ENCODE measurements at regions not wholly inside any gene's neighbourhood (a gene's known extent, or its start where the extent isn't known, plus 50 kb on each side); places are given as distances from the start of the nearest gene placed in this dataset.
"Not testable (repeated sequence)": the region's sequence is repeated elsewhere in the genome, so short reads cannot be mapped to it uniquely, and the experiment has no call there.

- DNase-seq = no peak
Observed at GRCh38 chr20:61082720-61083119, 169.3 kb upstream of the CDH4 start.

DNA sequence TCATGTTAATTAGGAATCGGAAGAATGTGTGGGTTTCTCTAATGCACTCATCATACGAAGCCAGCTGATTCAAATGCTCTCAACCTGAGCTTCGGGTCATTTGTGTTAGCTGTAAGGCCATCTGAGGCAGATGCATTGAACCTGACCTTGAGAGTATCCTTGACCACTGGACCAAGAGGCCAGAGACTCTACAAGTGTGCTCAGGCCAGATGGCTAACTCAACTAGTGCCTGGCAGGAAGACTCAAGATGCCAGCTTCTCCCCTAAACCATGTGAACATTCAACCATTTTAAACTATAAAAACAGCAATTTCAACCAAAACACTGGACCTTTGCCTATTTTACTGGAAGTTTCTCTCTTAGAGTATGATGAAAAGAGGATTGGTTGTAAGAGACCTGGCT is 168.6 kb upstream of the CDH4 start:
- no peak for DNase-seq

DNA sequence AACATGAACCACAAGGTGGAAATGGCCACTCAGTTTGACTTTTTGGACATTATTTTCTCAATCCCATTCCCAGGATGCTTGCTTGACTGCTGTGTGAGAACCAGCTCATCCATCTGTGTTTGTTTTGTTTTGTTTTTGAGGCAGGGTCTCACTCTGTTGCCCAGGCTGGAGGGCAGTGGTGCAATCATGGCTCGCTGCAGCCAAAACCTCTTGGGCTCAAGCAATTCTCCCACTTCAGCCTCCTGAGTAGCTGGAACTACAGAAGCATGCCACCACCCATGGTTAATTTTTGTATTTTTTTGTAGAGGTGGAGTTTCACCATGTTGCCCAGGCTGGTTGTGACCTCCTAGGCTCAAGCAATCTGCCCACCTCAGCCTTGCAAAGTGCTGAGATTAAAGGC is 166.0 kb upstream of the CDH4 start:
- DNase-seq = no peak

- no peak for DNase-seq
Observed at GRCh38 chr20:61090541-61090940, 161.5 kb upstream of the CDH4 start.

- DNase-seq = no peak
Observed at GRCh38 chr20:61092251-61092650, 159.8 kb upstream of the CDH4 start.

DNA sequence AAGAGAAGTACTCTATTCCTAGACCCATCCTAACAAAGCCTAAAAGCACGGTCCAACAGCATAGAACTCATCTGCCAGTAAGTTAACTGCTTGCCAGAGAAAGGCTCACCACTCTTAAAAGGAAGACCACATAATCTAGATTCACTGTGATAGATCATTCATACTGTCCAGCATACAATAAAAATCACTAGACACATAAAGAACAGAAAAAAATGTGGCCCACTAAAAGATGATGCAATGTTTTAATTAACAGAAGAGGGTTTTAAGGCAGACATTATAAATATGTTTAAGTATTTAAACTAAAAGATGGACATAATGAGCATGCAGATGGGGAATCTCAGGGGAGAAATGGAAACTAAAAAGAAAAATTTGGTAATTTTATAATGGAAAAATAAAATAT is 157.5 kb upstream of the CDH4 start:
- no peak for DNase-seq

DNA sequence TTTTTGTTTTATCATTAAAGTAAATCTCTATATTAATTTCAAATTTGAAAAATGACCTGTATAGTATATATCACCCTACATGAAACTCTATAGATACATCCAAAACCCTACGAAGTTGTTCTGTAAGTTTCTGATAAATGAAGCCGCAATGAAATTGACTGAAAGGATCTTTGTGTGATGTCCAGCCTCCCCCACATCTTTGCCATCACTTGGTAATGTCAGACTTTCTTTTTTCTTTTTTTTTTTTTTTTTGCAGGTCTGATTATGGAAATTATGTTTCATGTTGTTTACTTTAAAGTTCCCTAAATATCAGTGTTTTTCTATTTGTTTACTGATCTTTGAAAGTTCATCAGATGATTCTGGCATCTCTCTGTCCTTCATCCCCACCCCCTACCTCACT is 155.6 kb upstream of the CDH4 start:
- no peak for DNase-seq

GRCh38 chr20:61099806-61100205 is 152.3 kb upstream of the CDH4 start:
- no peak for DNase-seq

- DNase-seq = no peak
Observed at GRCh38 chr20:61100489-61100888, 151.6 kb upstream of the CDH4 start.

DNA sequence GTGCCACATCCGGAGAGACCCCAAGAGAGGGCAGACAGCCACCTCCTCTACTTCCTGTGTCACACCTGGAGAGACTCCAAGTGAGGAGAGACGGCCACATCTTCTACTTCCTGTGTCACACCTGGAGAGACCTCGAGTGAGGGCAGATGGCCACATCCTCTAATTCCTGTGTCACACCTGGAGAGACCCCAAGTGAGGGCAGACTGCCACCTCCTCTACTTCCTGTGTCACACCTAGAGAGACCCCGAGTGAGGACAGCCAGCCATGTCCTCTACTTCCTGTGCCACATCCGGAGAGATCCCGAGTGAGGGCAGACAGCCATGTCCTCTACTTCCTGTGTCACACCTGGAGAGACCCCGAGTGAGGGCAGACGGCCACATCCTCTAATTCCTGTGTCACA is 150.7 kb upstream of the CDH4 start:
- DNase-seq = not testable (repeated sequence)

- DNase-seq = no peak
Observed at GRCh38 chr20:61104232-61104631, 147.8 kb upstream of the CDH4 start.

- no peak for DNase-seq
Observed at GRCh38 chr20:61105395-61105794, 146.7 kb upstream of the CDH4 start.

- no peak for DNase-seq
Observed at GRCh38 chr20:61106438-61106837, 145.6 kb upstream of the CDH4 start.

DNA sequence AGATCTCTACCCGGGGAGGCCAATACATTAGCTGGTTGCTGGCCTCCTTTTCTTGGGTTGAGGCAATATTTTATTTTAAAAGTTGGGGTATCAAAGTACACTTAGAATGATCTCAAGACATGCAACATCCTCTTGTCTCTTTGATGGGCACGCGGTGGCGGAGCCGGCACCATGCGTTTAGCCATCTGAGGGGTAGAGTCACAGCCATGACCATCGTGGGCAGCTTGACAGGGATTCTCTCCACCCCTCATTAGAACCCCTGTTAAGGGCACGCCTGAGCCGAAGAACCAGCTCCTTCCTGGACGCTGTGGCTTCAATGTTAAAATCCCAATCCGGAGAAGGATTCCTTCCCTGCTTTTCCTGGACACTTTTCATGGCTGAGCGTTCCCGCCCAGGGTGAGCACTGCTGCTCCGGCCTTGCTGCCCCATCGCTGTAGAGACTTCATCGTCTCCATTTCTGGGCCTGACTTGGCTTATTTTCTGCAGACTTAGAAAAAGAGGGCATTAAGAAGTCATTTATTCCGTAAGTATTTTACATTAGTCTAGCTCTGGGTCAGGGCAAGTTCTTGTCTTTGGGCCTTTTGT is 142.7 kb upstream of the CDH4 start:
- DNase-seq = no peak

- DNase-seq = no peak
Observed at GRCh38 chr20:61112515-61112914, 139.5 kb upstream of the CDH4 start.

- DNase-seq = no peak
Observed at GRCh38 chr20:61113731-61114130, 138.3 kb upstream of the CDH4 start.

GRCh38 chr20:61114493-61115175 is 137.4 kb upstream of the CDH4 start:
- no peak for DNase-seq

DNA sequence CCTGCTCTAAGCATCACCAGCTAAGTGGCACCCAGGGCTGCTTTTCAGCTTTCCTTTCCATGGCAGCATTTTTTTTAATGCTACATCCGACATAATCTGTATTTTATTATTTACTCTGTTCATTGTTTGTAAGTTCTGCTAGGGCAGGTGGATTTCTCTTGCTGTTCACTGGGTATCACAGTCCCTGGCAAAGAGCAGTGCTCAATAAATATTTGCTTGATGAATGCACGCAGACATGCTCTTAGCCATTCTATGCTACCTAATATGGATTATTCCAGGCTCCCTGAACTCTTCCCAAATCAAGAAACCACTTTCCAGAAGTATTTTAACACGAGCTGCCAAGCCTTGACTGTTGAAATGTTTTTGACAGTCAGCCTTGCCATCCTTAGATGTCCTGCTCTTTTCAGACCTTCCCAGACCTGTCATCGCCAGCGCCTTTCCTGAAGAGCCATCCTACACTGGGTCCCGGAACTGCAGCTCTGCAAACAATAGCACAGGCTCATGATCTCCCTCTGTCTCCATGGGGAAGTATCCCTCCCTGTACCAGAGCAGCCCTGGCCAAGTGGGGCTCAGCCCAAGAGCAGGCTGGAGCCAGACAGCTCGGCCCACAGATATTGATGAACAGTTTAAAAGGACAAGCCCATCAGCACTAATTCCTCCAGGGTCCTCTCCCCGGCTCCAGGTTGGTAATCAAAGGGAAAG is 136.5 kb upstream of the CDH4 start:
- no peak for DNase-seq

DNA sequence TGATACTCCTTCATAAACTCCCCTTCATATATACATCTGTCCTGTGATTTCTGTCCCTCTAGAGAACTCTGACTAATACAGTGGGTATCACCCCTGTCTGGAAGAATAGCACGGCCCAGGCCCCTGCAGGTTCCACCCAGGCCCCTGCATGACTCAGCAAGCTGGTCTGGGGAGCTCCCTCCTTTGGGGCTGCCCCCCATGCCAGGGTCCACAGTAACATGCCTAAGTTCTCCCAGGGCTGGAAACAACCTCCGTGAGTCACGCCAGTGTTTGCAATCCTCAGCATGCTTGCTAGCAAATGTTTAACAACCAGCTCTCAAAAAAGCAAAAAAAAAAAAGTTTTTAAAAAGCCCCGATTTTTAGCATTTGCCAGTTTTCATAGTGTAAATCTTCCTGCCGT is 134.3 kb upstream of the CDH4 start:
- no peak for DNase-seq

DNA sequence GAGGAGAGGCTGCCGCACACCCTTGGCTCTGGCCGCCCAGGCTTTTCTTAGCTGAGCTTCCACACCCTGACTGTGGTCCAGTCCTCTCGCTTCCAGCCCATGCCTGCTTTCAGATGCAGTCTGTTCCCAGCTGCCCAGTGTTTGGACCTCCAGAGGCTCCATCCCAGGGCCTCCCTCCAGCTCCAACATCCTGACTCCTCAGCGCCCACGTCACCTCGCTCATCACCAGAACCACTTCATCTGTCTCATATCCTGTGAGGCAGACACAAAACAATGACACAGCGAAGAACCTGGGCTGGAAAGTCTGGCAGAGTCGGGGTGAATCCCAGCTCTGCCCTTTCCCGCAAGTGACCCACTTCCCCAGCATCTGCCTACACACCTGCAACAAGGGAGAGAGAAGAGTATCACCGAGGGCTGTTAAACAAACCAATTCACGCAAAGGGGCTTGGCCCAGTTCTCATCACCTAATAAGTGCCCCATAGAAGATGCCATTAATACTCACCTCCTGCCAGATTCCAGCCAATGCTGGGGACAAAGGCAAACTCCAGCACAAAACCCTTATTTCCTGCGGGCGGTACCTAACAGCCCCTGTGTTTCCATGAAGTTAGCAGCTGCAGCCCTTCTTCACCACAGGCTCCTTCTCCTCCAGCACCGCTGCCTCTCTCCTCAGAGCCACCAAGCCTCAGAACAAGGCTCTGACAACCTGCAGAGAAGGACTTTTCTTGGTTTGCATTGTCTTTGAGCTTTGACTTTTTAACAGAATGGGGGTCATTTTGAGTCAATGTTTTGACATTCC is 133.4 kb upstream of the CDH4 start:
- DNase-seq = no peak

- DNase-seq = no peak
Observed at GRCh38 chr20:61119273-61119672, 132.8 kb upstream of the CDH4 start.

DNA sequence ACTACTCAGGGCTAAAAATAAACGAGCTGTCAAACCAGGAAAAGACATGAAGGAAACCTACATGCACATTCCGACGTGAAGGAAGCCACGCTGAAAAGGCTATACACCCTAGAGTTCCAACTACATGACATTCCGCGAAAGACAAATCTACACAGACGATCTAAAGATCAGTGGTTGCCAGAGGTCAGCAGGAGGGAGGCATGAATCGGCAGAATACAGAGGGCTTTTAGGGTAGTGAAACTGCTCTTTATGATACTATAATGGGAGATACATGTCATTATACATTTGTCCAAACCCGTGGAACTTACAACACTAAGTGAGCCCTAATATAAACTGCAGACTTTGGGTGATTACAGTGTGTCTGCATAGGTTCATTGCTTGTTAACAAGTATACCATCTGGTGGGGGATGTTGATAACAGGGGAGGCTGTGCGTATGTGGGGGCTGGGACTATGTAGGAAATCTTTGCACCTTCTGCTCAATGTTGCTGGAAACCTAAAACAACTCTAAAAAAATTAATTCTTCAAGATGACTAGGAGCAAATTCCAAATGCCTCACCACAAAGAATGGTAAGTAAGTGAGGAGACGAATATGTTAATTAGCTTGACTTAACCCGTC is 132.2 kb upstream of the CDH4 start:
- no peak for DNase-seq
